ENCODE measurements at regions not wholly inside any gene's neighbourhood (a gene's known extent, or its start where the extent isn't known, plus 50 kb on each side); places are given as distances from the start of the nearest gene placed in this dataset.

DNA sequence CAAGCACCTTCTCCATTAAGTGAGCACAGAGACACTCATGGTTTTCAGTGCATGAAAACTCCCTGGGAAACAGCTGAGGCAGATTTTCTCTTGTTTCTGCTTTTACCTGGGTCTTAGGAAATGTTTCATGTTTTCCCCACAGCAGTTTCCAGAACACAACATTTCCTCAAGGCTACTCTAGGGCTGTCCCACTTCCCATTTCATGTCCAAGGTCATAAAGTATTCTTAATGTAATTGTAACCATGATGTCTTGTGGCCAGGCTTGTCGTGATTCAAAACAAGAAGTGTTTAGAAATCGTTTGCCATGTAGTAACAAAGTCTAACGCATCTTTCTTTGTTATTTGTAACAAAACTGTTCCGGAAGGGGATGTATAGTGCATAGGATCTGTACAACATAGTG lies 83.8 kb upstream of the NRP1 start:
- TF ChIP-seq, protein P1, sequence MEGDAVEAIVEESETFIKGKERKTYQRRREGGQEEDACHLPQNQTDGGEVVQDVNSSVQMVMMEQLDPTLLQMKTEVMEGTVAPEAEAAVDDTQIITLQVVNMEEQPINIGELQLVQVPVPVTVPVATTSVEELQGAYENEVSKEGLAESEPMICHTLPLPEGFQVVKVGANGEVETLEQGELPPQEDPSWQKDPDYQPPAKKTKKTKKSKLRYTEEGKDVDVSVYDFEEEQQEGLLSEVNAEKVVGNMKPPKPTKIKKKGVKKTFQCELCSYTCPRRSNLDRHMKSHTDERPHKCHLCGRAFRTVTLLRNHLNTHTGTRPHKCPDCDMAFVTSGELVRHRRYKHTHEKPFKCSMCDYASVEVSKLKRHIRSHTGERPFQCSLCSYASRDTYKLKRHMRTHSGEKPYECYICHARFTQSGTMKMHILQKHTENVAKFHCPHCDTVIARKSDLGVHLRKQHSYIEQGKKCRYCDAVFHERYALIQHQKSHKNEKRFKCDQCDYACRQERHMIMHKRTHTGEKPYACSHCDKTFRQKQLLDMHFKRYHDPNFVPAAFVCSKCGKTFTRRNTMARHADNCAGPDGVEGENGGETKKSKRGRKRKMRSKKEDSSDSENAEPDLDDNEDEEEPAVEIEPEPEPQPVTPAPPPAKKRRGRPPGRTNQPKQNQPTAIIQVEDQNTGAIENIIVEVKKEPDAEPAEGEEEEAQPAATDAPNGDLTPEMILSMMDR (optimal IDR thresholded peaks at IDR 0.05 in 1 of 3, IDR thresholded peaks at IDR 0.05 in 1 of 3, conservative IDR thresholded peaks at IDR 0.05 in 1 of 3; ENCODE audit: extremely low read depth in 1 of 3, insufficient read depth in 2 of 3, low read length in 3 of 3): no peak
- TF ChIP-seq EZH2 (IDR thresholded peaks at IDR 0.05; ENCODE audit: low read length): no peak
- no peaks in the 10 kb centered on the region for H3K9me3 ChIP-seq (ENCODE audit: control insufficient read depth, low read depth, low read length)
- no peak for FAIRE-seq

DNA sequence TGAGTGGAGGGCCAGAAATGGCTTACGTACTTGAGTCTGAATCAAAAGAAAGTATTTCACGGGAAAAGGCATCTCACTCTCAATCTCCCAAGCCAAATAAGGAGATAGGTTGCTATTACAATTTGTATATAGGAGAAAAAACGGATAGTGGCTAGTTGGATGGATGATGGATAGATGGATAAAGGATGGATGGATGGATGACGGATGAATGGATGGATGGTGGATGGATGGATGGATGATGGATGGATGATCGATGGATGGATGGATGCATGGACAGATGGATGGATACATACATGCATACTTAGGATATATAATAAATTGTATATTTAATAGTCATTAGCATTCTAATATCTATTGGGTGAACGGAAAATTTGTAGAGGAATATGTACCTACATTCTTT lies 82.2 kb upstream of the NRP1 start:
- Histone ChIP-seq H2AFZ (ENCODE audit: control insufficient read depth, low read length) (no peak overlapping the region), H3K4me1 (ENCODE audit: control insufficient read depth, extremely low read depth, insufficient read depth, low read length) (peaks cover 7% of the 10 kb centered on the region), H3K79me2 (ENCODE audit: control insufficient read depth, insufficient read depth, low read length) (no peaks in the 10 kb centered on the region), H4K20me1 (ENCODE audit: control insufficient read depth, extremely low read depth, insufficient read depth, low read length) (no peaks in the 10 kb centered on the region), H3K27me3 (ENCODE audit: control insufficient read depth, extremely low read depth, insufficient read depth, low read length) (no peaks in the 10 kb centered on the region), H3K9ac (ENCODE audit: control insufficient read depth, extremely low read depth, insufficient read depth, low read length) (no peak overlapping the region), H3K4me2 (ENCODE audit: control insufficient read depth, extremely low read depth, insufficient read depth, low read depth, low read length) (no peak overlapping the region), H3K36me3 (ENCODE audit: control insufficient read depth in 2 of 2, extremely low read depth in 1 of 2, insufficient read depth in 2 of 2, low read length in 2 of 2) (no peaks in the 10 kb centered on the region), H3K9me1 (ENCODE audit: control insufficient read depth, extremely low read depth, insufficient read depth, low read length) (no peaks in the 10 kb centered on the region), H3K9me3 (ENCODE audit: control insufficient read depth, low read depth, low read length) (no peaks in the 10 kb centered on the region), H3K27ac (ENCODE audit: control insufficient read depth, insufficient read depth, low read length) (no peak overlapping the region), H3K4me3 (ENCODE audit: control insufficient read depth in 2 of 3, extremely low read depth in 1 of 3, insufficient read depth in 2 of 3, low read depth in 1 of 3, low read length in 3 of 3) (no peak overlapping the region)
- FAIRE-seq (no peak), DNase-seq (ENCODE audit: low read depth, low spot score) (no peak)
- dilution Hi-C loops (cut with MboI; ENCODE audit: extremely low pct_ligation_motif_present, low sequenced_read_pairs): no loop called here
- TF ChIP-seq, protein P1 (optimal IDR thresholded peaks at IDR 0.05 in 1 of 3, IDR thresholded peaks at IDR 0.05 in 1 of 3, conservative IDR thresholded peaks at IDR 0.05 in 1 of 3; ENCODE audit: extremely low read depth in 1 of 3, insufficient read depth in 2 of 3, low read length in 3 of 3): no peak
- TF ChIP-seq EZH2 (IDR thresholded peaks at IDR 0.05; ENCODE audit: low read length): no peak

More for the DNA sequence above, 83.8 kb upstream of the NRP1 start:
- H4K20me1 ChIP-seq (ENCODE audit: control insufficient read depth, extremely low read depth, insufficient read depth, low read length): no peaks in the 10 kb centered on the region
- H3K36me3 ChIP-seq (ENCODE audit: control insufficient read depth in 2 of 2, extremely low read depth in 1 of 2, insufficient read depth in 2 of 2, low read length in 2 of 2): no peaks in the 10 kb centered on the region
- H3K9me1 ChIP-seq (ENCODE audit: control insufficient read depth, extremely low read depth, insufficient read depth, low read length): no peaks in the 10 kb centered on the region
- H3K4me3 ChIP-seq (ENCODE audit: control insufficient read depth in 2 of 3, extremely low read depth in 1 of 3, insufficient read depth in 2 of 3, low read depth in 1 of 3, low read length in 3 of 3): no peak overlapping the region
- H3K27ac ChIP-seq (ENCODE audit: control insufficient read depth, insufficient read depth, low read length): no peak overlapping the region
- no peak for DNase-seq (ENCODE audit: low read depth, low spot score)
- H3K79me2 ChIP-seq (ENCODE audit: control insufficient read depth, insufficient read depth, low read length): no peaks in the 10 kb centered on the region
- no peak overlapping the region for H3K4me2 ChIP-seq (ENCODE audit: control insufficient read depth, extremely low read depth, insufficient read depth, low read depth, low read length)
- peaks cover 9% of the 10 kb centered on the region for H3K4me1 ChIP-seq (ENCODE audit: control insufficient read depth, extremely low read depth, insufficient read depth, low read length)
- no peak overlapping the region for H2AFZ ChIP-seq (ENCODE audit: control insufficient read depth, low read length)
- H3K27me3 ChIP-seq (ENCODE audit: control insufficient read depth, extremely low read depth, insufficient read depth, low read length): no peaks in the 10 kb centered on the region
- dilution Hi-C loops (cut with MboI; ENCODE audit: extremely low pct_ligation_motif_present, low sequenced_read_pairs): no loop called here
- H3K9ac ChIP-seq (ENCODE audit: control insufficient read depth, extremely low read depth, insufficient read depth, low read length): no peak overlapping the region

All from keratinocyte (primary cell).